Epithelial cell of esophagus (primary cell): ENCODE measurements at regions not wholly inside any gene's neighbourhood (a gene's known extent, or its start where the extent isn't known, plus 50 kb on each side); places are given as distances from the start of the nearest gene placed in this dataset.

Source experiments
- DNase-seq: peaks from one replicate; pipeline ENCODE4 v3.0.0; 2010; ENCODE audit warnings: low read depth
- H3K4me3 ChIP-seq: 2 replicates; pipeline ENCODE4 v1.5.1; 2011; ENCODE audit warnings: mild to moderate bottlenecking, low read length, control low read depth
- TF ChIP-seq, protein P1 (sequence below): IDR thresholded peaks from 2 replicates; pipeline ENCODE4 v1.5.1; 2011; ENCODE audit warnings: low read depth, mild to moderate bottlenecking, low read length, control low read depth, inconsistent platforms; ENCODE audit not compliant: insufficient read depth; ENCODE audit errors: missing control alignments

- TF ChIP-seq, protein P1, sequence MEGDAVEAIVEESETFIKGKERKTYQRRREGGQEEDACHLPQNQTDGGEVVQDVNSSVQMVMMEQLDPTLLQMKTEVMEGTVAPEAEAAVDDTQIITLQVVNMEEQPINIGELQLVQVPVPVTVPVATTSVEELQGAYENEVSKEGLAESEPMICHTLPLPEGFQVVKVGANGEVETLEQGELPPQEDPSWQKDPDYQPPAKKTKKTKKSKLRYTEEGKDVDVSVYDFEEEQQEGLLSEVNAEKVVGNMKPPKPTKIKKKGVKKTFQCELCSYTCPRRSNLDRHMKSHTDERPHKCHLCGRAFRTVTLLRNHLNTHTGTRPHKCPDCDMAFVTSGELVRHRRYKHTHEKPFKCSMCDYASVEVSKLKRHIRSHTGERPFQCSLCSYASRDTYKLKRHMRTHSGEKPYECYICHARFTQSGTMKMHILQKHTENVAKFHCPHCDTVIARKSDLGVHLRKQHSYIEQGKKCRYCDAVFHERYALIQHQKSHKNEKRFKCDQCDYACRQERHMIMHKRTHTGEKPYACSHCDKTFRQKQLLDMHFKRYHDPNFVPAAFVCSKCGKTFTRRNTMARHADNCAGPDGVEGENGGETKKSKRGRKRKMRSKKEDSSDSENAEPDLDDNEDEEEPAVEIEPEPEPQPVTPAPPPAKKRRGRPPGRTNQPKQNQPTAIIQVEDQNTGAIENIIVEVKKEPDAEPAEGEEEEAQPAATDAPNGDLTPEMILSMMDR: no peak
- no peak overlapping the region for H3K4me3 ChIP-seq
- no peak for DNase-seq
These were observed 339.8 kb upstream of the THRB start for GRCh38 chr3:24834442-24834841.

DNA sequence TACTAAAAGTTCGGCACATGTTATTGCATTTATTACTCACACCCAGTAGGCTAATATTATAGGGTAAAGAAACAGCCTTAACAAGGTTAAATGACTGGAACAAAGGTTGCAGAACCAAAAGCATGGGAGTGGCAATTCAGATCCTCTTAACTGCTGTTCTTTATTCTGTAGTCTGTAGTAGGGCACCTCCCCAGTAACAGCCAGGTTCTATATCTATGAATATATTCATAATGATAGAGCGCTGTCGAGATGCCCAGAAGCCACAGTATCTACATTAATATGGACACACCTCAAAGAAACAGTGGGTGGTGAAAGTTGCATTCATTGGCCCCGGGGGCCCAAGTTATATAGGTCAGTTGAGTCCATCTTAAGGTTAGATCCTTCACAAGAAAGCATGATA is 340.9 kb upstream of the THRB start:
- DNase-seq: no peak
- H3K4me3 ChIP-seq: no peak overlapping the region
- TF ChIP-seq, protein P1: no peak

GRCh38 chr3:24837601-24838000 is 343.0 kb upstream of the THRB start:
- no peak for DNase-seq

GRCh38 chr3:24838533-24838932 is 343.9 kb upstream of the THRB start:
- TF ChIP-seq, protein P1: no peak
- DNase-seq: no peak
- no peak overlapping the region for H3K4me3 ChIP-seq

More at GRCh38 chr3:24837601-24838000, 343.0 kb upstream of the THRB start:
- TF ChIP-seq, protein P1: no peak
- no peak overlapping the region for H3K4me3 ChIP-seq

GRCh38 chr3:24843955-24844354 is 349.3 kb upstream of the THRB start:
- TF ChIP-seq, protein P1: no peak
- H3K4me3 ChIP-seq: no peak overlapping the region
- DNase-seq: no peak

DNA sequence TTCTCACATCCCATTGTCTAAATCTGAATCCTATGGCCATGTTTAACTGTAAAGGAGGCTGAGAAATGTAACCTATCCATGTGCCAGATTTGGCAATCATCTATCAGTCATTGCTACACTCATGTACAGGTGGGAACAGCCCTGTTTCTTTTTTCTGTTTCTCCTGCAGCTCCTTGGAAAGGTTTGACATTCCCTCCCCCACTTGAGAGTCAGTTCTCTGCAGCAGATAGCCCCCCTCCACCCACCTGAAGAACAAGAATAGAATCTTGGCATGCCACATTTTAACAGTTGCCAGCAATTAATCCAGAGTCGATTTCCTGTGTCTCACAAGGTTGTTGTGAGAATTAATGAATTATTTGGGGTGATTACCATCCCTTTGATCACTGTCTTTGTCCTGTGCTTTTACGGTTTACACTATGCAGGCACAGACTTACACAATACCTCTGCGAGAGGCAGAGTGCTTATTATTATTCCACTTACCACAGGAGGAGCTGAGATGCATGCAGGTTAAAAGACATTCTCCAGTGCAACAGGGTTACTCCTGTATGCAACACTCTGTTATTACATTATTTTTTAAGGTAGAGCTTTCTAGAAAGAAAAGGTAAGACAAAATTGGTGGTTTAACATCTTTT is 351.0 kb upstream of the THRB start:
- DNase-seq: no peak
- TF ChIP-seq, protein P1: no peak
- no peak overlapping the region for H3K4me3 ChIP-seq

GRCh38 chr3:24846286-24846860 is 351.7 kb upstream of the THRB start:
- no peak for DNase-seq
- TF ChIP-seq, protein P1: no peak
- no peak overlapping the region for H3K4me3 ChIP-seq
